HK-2 (cell line): ENCODE measurements at regions not wholly inside any gene's neighbourhood (a gene's known extent, or its start where the extent isn't known, plus 50 kb on each side); places are given as distances from the start of the nearest gene placed in this dataset.
"Not testable (repeated sequence)": the region's sequence is repeated elsewhere in the genome, so short reads cannot be mapped to it uniquely, and the experiment has no call there.

ENCODE experiments used
- DNase-seq: peaks from one replicate; pipeline ENCODE4 v3.0.0-alpha.2; 2018; ENCODE audit not compliant: unreplicated experiment

GRCh38 chr12:72162875-72163274 lies 109.3 kb upstream of the TRHDE start:
- no peak for DNase-seq

GRCh38 chr12:72168851-72169250 lies 103.3 kb upstream of the TRHDE start:
- DNase-seq = no peak

- DNase-seq = no peak
Measured at GRCh38 chr12:72173974-72174373, 98.2 kb upstream of the TRHDE start.

GRCh38 chr12:72178244-72178643 lies 93.9 kb upstream of the TRHDE start:
- no peak for DNase-seq

- no peak for DNase-seq
Measured at GRCh38 chr12:72178871-72179270, 93.3 kb upstream of the TRHDE start.

- no peak for DNase-seq
Measured at GRCh38 chr12:72179841-72180240, 92.3 kb upstream of the TRHDE start.

- not testable (repeated sequence) for DNase-seq
Measured at GRCh38 chr12:72184971-72185533, 87.1 kb upstream of the TRHDE start.

GRCh38 chr12:72189266-72189665 lies 82.9 kb upstream of the TRHDE start:
- no peak for DNase-seq

GRCh38 chr12:72191761-72192160 lies 80.4 kb upstream of the TRHDE start:
- no peak for DNase-seq

- DNase-seq = no peak
Measured at GRCh38 chr12:72197790-72198189, 74.4 kb upstream of the TRHDE start.

GRCh38 chr12:72201457-72201856 lies 70.7 kb upstream of the TRHDE start:
- no peak for DNase-seq

GRCh38 chr12:72203764-72204335 lies 68.3 kb upstream of the TRHDE start:
- no peak for DNase-seq

GRCh38 chr12:72207079-72207478 lies 65.1 kb upstream of the TRHDE start:
- no peak for DNase-seq

- no peak for DNase-seq
Measured at GRCh38 chr12:72207486-72208409, 64.4 kb upstream of the TRHDE start.

- DNase-seq = no peak
Measured at GRCh38 chr12:72209086-72209485, 63.1 kb upstream of the TRHDE start.

GRCh38 chr12:72214163-72214562 lies 58.0 kb upstream of the TRHDE start:
- no peak for DNase-seq

- not testable (repeated sequence) for DNase-seq
Measured at GRCh38 chr12:72215287-72215686, 56.9 kb upstream of the TRHDE start.

- no peak for DNase-seq
Measured at GRCh38 chr12:72219937-72220336, 52.2 kb upstream of the TRHDE start.
